ENCODE measurements at regions not wholly inside any gene's neighbourhood (a gene's known extent, or its start where the extent isn't known, plus 50 kb on each side); places are given as distances from the start of the nearest gene placed in this dataset.
"Not testable (repeated sequence)": the region's sequence is repeated elsewhere in the genome, so short reads cannot be mapped to it uniquely, and the experiment has no call there.

- H3K27ac ChIP-seq (ENCODE audit: low read length): no peak overlapping the region
- H3K4me3 ChIP-seq (ENCODE audit: low read depth in 2 of 2, low read length in 2 of 2): no peak overlapping the region
- no peaks in the 10 kb centered on the region for H3K4me1 ChIP-seq (ENCODE audit: control insufficient read depth, insufficient read depth, low read length)
- DNase-seq (ENCODE audit: low read depth, low spot score): no peak
- H3K36me3 ChIP-seq (ENCODE audit: control insufficient read depth, insufficient read depth, low read length): no peaks in the 10 kb centered on the region
- H3K9me3 ChIP-seq (ENCODE audit: control insufficient read depth, insufficient read depth, low read depth, low read length): no peaks in the 10 kb centered on the region
- ChIA-PET POLR2A (no interaction called here), CTCF (interaction anchor here (0.6 kb wide), 1 partner anchor 105 kb away, joined by 3 read pairs; no protein-coding TSS in a partner anchor)
- no peak for TF ChIP-seq TCF7L2 (IDR thresholded peaks at IDR 0.05; ENCODE audit: low read depth, low read length)
- TF ChIP-seq SIN3A (IDR thresholded peaks at IDR 0.05; ENCODE audit: borderline replicate concordance, insufficient read depth, low read depth, low read length): no peak
- no peak for TF ChIP-seq POLR2AphosphoS5 (IDR thresholded peaks at IDR 0.05; ENCODE audit: low read depth, low read length)
- no peak for TF ChIP-seq CTCF (IDR thresholded peaks at IDR 0.05)
- TF ChIP-seq, protein P1, sequence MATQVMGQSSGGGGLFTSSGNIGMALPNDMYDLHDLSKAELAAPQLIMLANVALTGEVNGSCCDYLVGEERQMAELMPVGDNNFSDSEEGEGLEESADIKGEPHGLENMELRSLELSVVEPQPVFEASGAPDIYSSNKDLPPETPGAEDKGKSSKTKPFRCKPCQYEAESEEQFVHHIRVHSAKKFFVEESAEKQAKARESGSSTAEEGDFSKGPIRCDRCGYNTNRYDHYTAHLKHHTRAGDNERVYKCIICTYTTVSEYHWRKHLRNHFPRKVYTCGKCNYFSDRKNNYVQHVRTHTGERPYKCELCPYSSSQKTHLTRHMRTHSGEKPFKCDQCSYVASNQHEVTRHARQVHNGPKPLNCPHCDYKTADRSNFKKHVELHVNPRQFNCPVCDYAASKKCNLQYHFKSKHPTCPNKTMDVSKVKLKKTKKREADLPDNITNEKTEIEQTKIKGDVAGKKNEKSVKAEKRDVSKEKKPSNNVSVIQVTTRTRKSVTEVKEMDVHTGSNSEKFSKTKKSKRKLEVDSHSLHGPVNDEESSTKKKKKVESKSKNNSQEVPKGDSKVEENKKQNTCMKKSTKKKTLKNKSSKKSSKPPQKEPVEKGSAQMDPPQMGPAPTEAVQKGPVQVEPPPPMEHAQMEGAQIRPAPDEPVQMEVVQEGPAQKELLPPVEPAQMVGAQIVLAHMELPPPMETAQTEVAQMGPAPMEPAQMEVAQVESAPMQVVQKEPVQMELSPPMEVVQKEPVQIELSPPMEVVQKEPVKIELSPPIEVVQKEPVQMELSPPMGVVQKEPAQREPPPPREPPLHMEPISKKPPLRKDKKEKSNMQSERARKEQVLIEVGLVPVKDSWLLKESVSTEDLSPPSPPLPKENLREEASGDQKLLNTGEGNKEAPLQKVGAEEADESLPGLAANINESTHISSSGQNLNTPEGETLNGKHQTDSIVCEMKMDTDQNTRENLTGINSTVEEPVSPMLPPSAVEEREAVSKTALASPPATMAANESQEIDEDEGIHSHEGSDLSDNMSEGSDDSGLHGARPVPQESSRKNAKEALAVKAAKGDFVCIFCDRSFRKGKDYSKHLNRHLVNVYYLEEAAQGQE (IDR thresholded peaks at IDR 0.05; ENCODE audit: insufficient read depth in 1 of 2, low read depth in 2 of 2, low read length in 1 of 2): no peak
- in situ Hi-C loops (cut with HindIII; ENCODE audit: low pct_unique_long_range_greater_than_20kb, low sequenced_read_pairs): no loop called here
- H3K27me3 ChIP-seq (ENCODE audit: control insufficient read depth, insufficient read depth, low read length): no peaks in the 10 kb centered on the region
- no peak for ATAC-seq
- BruUV-seq (replicated peaks): no TSS peak
- intact Hi-C loops (cut with micrococcal nuclease; ENCODE audit: unreplicated experiment): no loop called here
Observed at GRCh38 chr21:28851645-28852044, 141.0 kb downstream of the LTN1 start.

DNA sequence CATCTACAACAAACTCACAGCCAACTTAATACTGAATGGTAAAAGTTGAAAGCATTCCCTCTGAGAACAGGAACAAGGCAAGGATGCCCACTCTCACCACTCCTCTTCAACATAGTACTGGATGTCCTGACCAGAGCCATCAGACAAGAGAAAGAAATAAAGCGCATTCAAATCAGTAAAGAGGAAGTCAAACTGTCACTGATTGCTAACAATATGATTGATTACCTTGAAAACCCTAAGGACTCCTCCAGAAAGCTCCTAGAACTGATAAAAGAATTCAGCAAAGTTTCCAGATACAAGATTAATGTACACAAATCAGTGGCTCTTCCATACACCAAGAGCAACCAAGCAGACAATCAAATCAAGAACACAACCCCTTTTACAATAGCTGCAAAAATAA is 153.4 kb downstream of the LTN1 start:
- POLR2A ChIA-PET; H3K27ac ChIP-seq (ENCODE audit: low read length); intact Hi-C loops (cut with micrococcal nuclease; ENCODE audit: unreplicated experiment); H3K27me3 ChIP-seq (ENCODE audit: control insufficient read depth, insufficient read depth, low read length); ATAC-seq; BruUV-seq (replicated peaks); H3K4me3 ChIP-seq (ENCODE audit: low read depth in 2 of 2, low read length in 2 of 2); in situ Hi-C loops (cut with HindIII; ENCODE audit: low pct_unique_long_range_greater_than_20kb, low sequenced_read_pairs); H3K4me1 ChIP-seq (ENCODE audit: control insufficient read depth, insufficient read depth, low read length); H3K36me3 ChIP-seq (ENCODE audit: control insufficient read depth, insufficient read depth, low read length); DNase-seq (ENCODE audit: low read depth, low spot score); H3K9me3 ChIP-seq (ENCODE audit: control insufficient read depth, insufficient read depth, low read depth, low read length); CTCF ChIA-PET: not testable (repeated sequence)

DNA sequence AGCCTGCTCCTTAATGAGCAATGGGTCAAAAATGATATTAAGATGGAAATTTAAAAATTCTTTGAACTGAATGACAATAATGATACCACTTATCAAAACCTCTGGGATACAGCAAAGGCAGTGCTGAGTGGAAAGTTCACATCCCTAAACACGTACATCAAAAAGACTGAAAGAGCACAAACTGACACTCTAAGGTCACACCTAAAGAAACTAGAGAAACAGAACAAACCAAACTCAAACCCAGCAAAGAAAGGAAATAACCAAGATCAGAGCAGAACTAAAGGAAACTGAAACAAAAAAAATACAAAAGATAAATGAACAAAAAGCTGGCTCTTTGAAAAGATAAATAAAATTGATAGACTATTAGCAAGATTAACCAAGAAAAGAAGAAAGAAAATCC is 155.3 kb downstream of the LTN1 start:
- ATAC-seq: not testable (repeated sequence)

GRCh38 chr21:28836588-28836987 is 156.1 kb downstream of the LTN1 start:
- DNase-seq (ENCODE audit: low read depth, low spot score); H3K9me3 ChIP-seq (ENCODE audit: control insufficient read depth, insufficient read depth, low read depth, low read length); intact Hi-C loops (cut with micrococcal nuclease; ENCODE audit: unreplicated experiment); H3K27ac ChIP-seq (ENCODE audit: low read length); ATAC-seq; POLR2A ChIA-PET; H3K4me3 ChIP-seq (ENCODE audit: low read depth in 2 of 2, low read length in 2 of 2); in situ Hi-C loops (cut with HindIII; ENCODE audit: low pct_unique_long_range_greater_than_20kb, low sequenced_read_pairs); CTCF ChIA-PET; H3K27me3 ChIP-seq (ENCODE audit: control insufficient read depth, insufficient read depth, low read length); H3K36me3 ChIP-seq (ENCODE audit: control insufficient read depth, insufficient read depth, low read length); H3K4me1 ChIP-seq (ENCODE audit: control insufficient read depth, insufficient read depth, low read length); BruUV-seq (replicated peaks): not testable (repeated sequence)

More for the DNA sequence above, 155.3 kb downstream of the LTN1 start:
- H3K9me3 ChIP-seq (ENCODE audit: control insufficient read depth, insufficient read depth, low read depth, low read length); H3K27ac ChIP-seq (ENCODE audit: low read length); BruUV-seq (replicated peaks); CTCF ChIA-PET; intact Hi-C loops (cut with micrococcal nuclease; ENCODE audit: unreplicated experiment); in situ Hi-C loops (cut with HindIII; ENCODE audit: low pct_unique_long_range_greater_than_20kb, low sequenced_read_pairs); DNase-seq (ENCODE audit: low read depth, low spot score); H3K36me3 ChIP-seq (ENCODE audit: control insufficient read depth, insufficient read depth, low read length); H3K4me1 ChIP-seq (ENCODE audit: control insufficient read depth, insufficient read depth, low read length); H3K27me3 ChIP-seq (ENCODE audit: control insufficient read depth, insufficient read depth, low read length); H3K4me3 ChIP-seq (ENCODE audit: low read depth in 2 of 2, low read length in 2 of 2); POLR2A ChIA-PET: not testable (repeated sequence)
